HepG2 (cell line): ENCODE measurements at regions not wholly inside any gene's neighbourhood (a gene's known extent, or its start where the extent isn't known, plus 50 kb on each side); places are given as distances from the start of the nearest gene placed in this dataset.

ENCODE experiments used
- ATAC-seq: fragments of 200-7000 bp; cut with Tn5 transposase; 3 replicates; pipeline ENCODE4 v1.9.1; 2020; ENCODE audit warnings: mild to moderate bottlenecking, moderate library complexity
- BruUV-seq: library from RNA; stranded (reverse); fragments of 400-500 nt; replicated peaks from 2 replicates; lab custom pipeline; 2021; lab: Mats Ljungman, UMichigan
- CTCF ChIA-PET: fragments of 300-600 bp; formaldehyde crosslinking; extraction: SDS; loops from one replicate; lab custom pipeline; 2021; ENCODE audit warnings: low total read pairs, inconsistent platforms, low intra/inter-chr PET ratio; lab: Yijun Ruan, JAX
- POLR2A ChIA-PET: fragments of 350-600 bp; sonication (Branson Sonifier 250); formaldehyde crosslinking; loops from one replicate; lab custom pipeline; 2020; ENCODE audit warnings: antibody characterized with exemption, inconsistent platforms; lab: Yijun Ruan, JAX
- DNase-seq: peaks from one replicate; pipeline ENCODE4 v3.0.0-alpha.2; 2015; ENCODE audit warnings: low spot score
- FAIRE-seq: peaks from 3 replicates; lab custom pipeline; 2011; peaks lifted over from hg19 to GRCh38; lab: Jason Lieb, UNC
- H2AFZ ChIP-seq: one replicate; pipeline ENCODE4 v1.6.1; 2011; ENCODE audit warnings: low read length, inconsistent platforms
- H3K27ac ChIP-seq: fragments of 300-600 bp; 3 replicates; pipeline ENCODE4 v1.8.0; 2011; ENCODE audit warnings: mixed run types, mild to moderate bottlenecking, mixed read lengths, low read length, inconsistent platforms; ENCODE audit not compliant: insufficient read depth; ENCODE audit errors: extremely low read length
- H3K27me3 ChIP-seq, 2 experiments: fragments of 200-600 bp in 1 of 2; 2 replicates in 1 of 2; 3 replicates in 1 of 2; pipeline versions ENCODE4 v1.6.0 to v1.8.0; 2011; ENCODE audit warnings: low read length in 2 of 2, mild to moderate bottlenecking in 2 of 2, moderate library complexity in 2 of 2, inconsistent platforms in 1 of 2; ENCODE audit not compliant: insufficient read depth in 2 of 2, control insufficient read depth in 1 of 2
- H3K36me3 ChIP-seq, 2 experiments: fragments of 200-600 bp in 1 of 2; replicated peaks in 1 of 2; 2 replicates in 1 of 2; 3 replicates in 1 of 2; pipeline versions ENCODE4 v1.5.1 to v1.8.0; 2011; ENCODE audit warnings: low read length in 2 of 2, inconsistent platforms in 1 of 2; ENCODE audit not compliant: insufficient read depth in 2 of 2, control insufficient read depth in 1 of 2
- H3K4me1 ChIP-seq: 2 replicates; pipeline ENCODE4 v1.5.1; 2012; ENCODE audit warnings: low read length, inconsistent platforms; ENCODE audit not compliant: insufficient read depth
- H3K4me2 ChIP-seq: 2 replicates; pipeline ENCODE4 v1.6.0; 2011; ENCODE audit warnings: low read depth, low read length, inconsistent platforms
- H3K4me3 ChIP-seq, 3 experiments: fragments of 200-600 bp in 1 of 3; sonication (generic), shearing (Covaris generic) in 1 of 3; replicated peaks in 1 of 3; 2 replicates each; pipeline ENCODE4 v1.5.1; 2011 to 2016; ENCODE audit warnings: low read length in 3 of 3, inconsistent platforms in 2 of 3, low read depth in 2 of 3, mild to moderate bottlenecking in 2 of 3, control low read depth in 1 of 3, mixed read lengths in 1 of 3; ENCODE audit not compliant: insufficient read depth in 1 of 3
- H3K79me2 ChIP-seq: one replicate; pipeline ENCODE4 v1.6.1; 2011; ENCODE audit warnings: low read length, inconsistent platforms; ENCODE audit not compliant: insufficient read depth
- H3K9ac ChIP-seq: 2 replicates; pipeline ENCODE4 v1.6.0; 2011; ENCODE audit warnings: mild to moderate bottlenecking, low read depth, low read length, inconsistent platforms; ENCODE audit not compliant: insufficient read depth
- H3K9me3 ChIP-seq: 2 replicates; pipeline ENCODE4 v1.5.1; 2012; ENCODE audit warnings: mild to moderate bottlenecking, low read length
- H4K20me1 ChIP-seq: 2 replicates; pipeline ENCODE4 v1.6.0; 2011; ENCODE audit warnings: inconsistent platforms, mild to moderate bottlenecking, low read length, moderate library complexity; ENCODE audit not compliant: insufficient read depth
- ATF2 ChIP-seq: sonication (generic); formaldehyde crosslinking; IDR thresholded peaks from 2 replicates; pipeline ENCODE4 v1.4.0; 2020; ENCODE audit warnings: missing genetic modification reagents
- ATF5 ChIP-seq: sonication (generic); formaldehyde crosslinking; IDR thresholded peaks from 2 replicates; pipeline ENCODE4 v1.4.0; 2020; ENCODE audit warnings: mild to moderate bottlenecking, low read depth, missing genetic modification reagents
- CAMTA2 ChIP-seq: sonication (generic); formaldehyde crosslinking; IDR thresholded peaks from 2 replicates; pipeline ENCODE4 v1.4.0; 2020; ENCODE audit warnings: mild to moderate bottlenecking, missing genetic modification reagents, borderline replicate concordance
- HHEX ChIP-seq: IDR thresholded peaks from 2 replicates; pipeline ENCODE4 v1.6.1; 2016; ENCODE audit warnings: control low read depth
- HOXD1 ChIP-seq: sonication (generic); formaldehyde crosslinking; IDR thresholded peaks from 2 replicates; pipeline ENCODE4 v1.5.0; 2020; ENCODE audit warnings: missing genetic modification reagents
- JDP2 ChIP-seq: sonication (generic); formaldehyde crosslinking; IDR thresholded peaks from 2 replicates; pipeline ENCODE4 v1.8.1; 2022; ENCODE audit warnings: missing genetic modification reagents, borderline replicate concordance
- SOX13 ChIP-seq, 3 experiments: fragments of 450-650 bp in 1 of 3; sonication (generic) in 1 of 3; formaldehyde crosslinking in 1 of 3; IDR thresholded peaks in 2 of 3; conservative IDR thresholded peaks in 1 of 3; 2 replicates each; pipeline versions ENCODE4 v1.5.0 to v1.6.1; 2016 to 2020; ENCODE audit warnings: antibody characterized with exemption in 1 of 3, mild to moderate bottlenecking in 1 of 3, missing compliant biosample characterization in 1 of 3, missing genetic modification reagents in 1 of 3, moderate library complexity in 1 of 3
- SP2 ChIP-seq: sonication (generic); formaldehyde crosslinking; IDR thresholded peaks from 2 replicates; pipeline ENCODE4 v1.5.1; 2020; ENCODE audit warnings: mild to moderate bottlenecking, missing genetic modification reagents
- TMF1 ChIP-seq: sonication (generic); formaldehyde crosslinking; IDR thresholded peaks from 2 replicates; pipeline ENCODE4 v1.8.1; 2022; ENCODE audit warnings: low read depth, missing genetic modification reagents
- U2AF1 ChIP-seq: fragments of 200-400 bp; formaldehyde crosslinking; optimal IDR thresholded peaks from 2 replicates; pipeline ENCODE3; 2017; ENCODE audit warnings: mild to moderate bottlenecking, low read depth, low read length
- ZNF441 ChIP-seq: sonication (generic); formaldehyde crosslinking; IDR thresholded peaks from 2 replicates; pipeline ENCODE4 v1.7.0; 2021; ENCODE audit warnings: missing genetic modification reagents, borderline replicate concordance
- ZNF468 ChIP-seq: sonication (generic); formaldehyde crosslinking; IDR thresholded peaks from 2 replicates; pipeline ENCODE4 v1.8.0; 2022; ENCODE audit warnings: mild to moderate bottlenecking, moderate library complexity, missing genetic modification reagents
- ZNF513 ChIP-seq: sonication (generic); formaldehyde crosslinking; conservative IDR thresholded peaks from 2 replicates; pipeline ENCODE4 v1.5.0; 2020; ENCODE audit warnings: missing genetic modification reagents
- ZNF562 ChIP-seq: sonication (generic); formaldehyde crosslinking; IDR thresholded peaks from 2 replicates; pipeline ENCODE4 v1.8.0; 2022; ENCODE audit warnings: missing genetic modification reagents, borderline replicate concordance
- ZNF782 ChIP-seq: sonication (generic); formaldehyde crosslinking; IDR thresholded peaks from 2 replicates; pipeline ENCODE4 v1.4.0; 2020; ENCODE audit warnings: missing genetic modification reagents, mild to moderate bottlenecking, borderline replicate concordance
- ZSCAN29 ChIP-seq: sonication (generic); formaldehyde crosslinking; conservative IDR thresholded peaks from 2 replicates; pipeline ENCODE4 v1.4.0; 2020; ENCODE audit warnings: mild to moderate bottlenecking, missing genetic modification reagents
- WGBS: methylation state at CpG from one replicate; pipeline ENCODE4 v1.1.6; 2017; ENCODE audit warnings: low lambda C conversion rate; 5-methylcytosine and 5-hydroxymethylcytosine counted together
- in situ Hi-C: cut with HindIII; loops from 2 replicates; pipeline ENCODE4 v1.10.0; 2017; ENCODE audit warnings: low pct_unique_long_range_greater_than_20kb; ENCODE audit not compliant: extremely low pct_ligation_motif_present
- intact Hi-C: fragments of 100-400 bp; cut with micrococcal nuclease; formaldehyde crosslinking; loops from one replicate; pipeline ENCODE4 v1.10.0; 2022; ENCODE audit not compliant: unreplicated experiment

GRCh38 chr7:131011976-131012375 is 278.0 kb upstream of the KLF14 start:
- H3K27me3 ChIP-seq = no peaks in the 10 kb centered on the region
- POLR2A ChIA-PET = no interaction called here
- no peaks in the 10 kb centered on the region for H3K9me3 ChIP-seq
- no TSS peak for BruUV-seq
- H3K4me2 ChIP-seq = no peak overlapping the region
- 85% methylated on average over 4 of the region's 4 CpGs for WGBS
- H2AFZ ChIP-seq = no peak overlapping the region
- ATAC-seq = no peak
- intact Hi-C loops = no loop called here
- H3K4me1 ChIP-seq = peaks cover 32% of the 10 kb centered on the region
- no peak for DNase-seq
- H3K27ac ChIP-seq = no peak overlapping the region
- no peak for FAIRE-seq
- H4K20me1 ChIP-seq = peaks cover 52% of the 10 kb centered on the region
- no peak for TF ChIP-seq ZNF441 (CRISPR knock-in tag)
- no peak for TF ChIP-seq ATF2
- TF ChIP-seq SOX13 (IDR thresholded peaks at IDR 0.05) = no peak
- TF ChIP-seq SOX13 (CRISPR knock-in tag; conservative IDR thresholded peaks at IDR 0.05 in 1 of 2, IDR thresholded peaks at IDR 0.05 in 1 of 2) = no peak
- TF ChIP-seq JDP2 (CRISPR knock-in tag) = no peak
- TF ChIP-seq SP2 (CRISPR knock-in tag) = no peak
- TF ChIP-seq CAMTA2 (CRISPR knock-in tag) = no peak
- TF ChIP-seq HHEX (CRISPR knock-in tag) = no peak
- no peak for TF ChIP-seq ZNF782 (CRISPR knock-in tag)
- no peak for TF ChIP-seq ZNF562
- TF ChIP-seq HOXD1 (CRISPR knock-in tag) = no peak
- TF ChIP-seq TMF1 (CRISPR knock-in tag) = no peak
- TF ChIP-seq U2AF1 = no peak
- no peak for TF ChIP-seq ZNF468 (CRISPR knock-in tag)
- TF ChIP-seq ZSCAN29 (CRISPR knock-in tag) = no peak
- no peak for TF ChIP-seq ZNF513
- TF ChIP-seq ATF5 (CRISPR knock-in tag) = no peak
- H3K79me2 ChIP-seq = peaks cover 30% of the 10 kb centered on the region
- in situ Hi-C loops = no loop called here
- CTCF ChIA-PET = no interaction called here
- H3K4me3 ChIP-seq = no peak overlapping the region
- H3K36me3 ChIP-seq = no peaks in the 10 kb centered on the region; a peak in 1 of 5 replicates
- H3K9ac ChIP-seq = no peak overlapping the region
